ENCODE measurements at regions not wholly inside any gene's neighbourhood (a gene's known extent, or its start where the extent isn't known, plus 50 kb on each side); places are given as distances from the start of the nearest gene placed in this dataset.

GRCh38 chr5:118270526-118270925, 717.8 kb downstream of the DTWD2 start:
- 68 to 77% methylated on average over 1 of the region's 1 CpG for WGBS, 2 donors
- Histone ChIP-seq H3K4me3 (ENCODE audit: low read depth in 1 of 2, low read length in 2 of 2) (no peak overlapping the region), H3K27me3 (ENCODE audit: control insufficient read depth in 1 of 2, insufficient read depth in 2 of 2, low read length in 2 of 2) (no peaks in the 10 kb centered on the region), H3K9me3 (ENCODE audit: control insufficient read depth in 2 of 2, insufficient read depth in 1 of 2, low read depth in 1 of 2, low read length in 1 of 2) (no peaks in the 10 kb centered on the region), H3K4me1 (ENCODE audit: control insufficient read depth in 2 of 2, insufficient read depth in 2 of 2, low read length in 1 of 2) (no peaks in the 10 kb centered on the region), H3K27ac (ENCODE audit: low read depth in 2 of 2, low read length in 1 of 2) (no peak overlapping the region), H3K36me3 (ENCODE audit: control insufficient read depth in 2 of 2, insufficient read depth in 2 of 2, low read length in 1 of 2) (no peaks in the 10 kb centered on the region)

GRCh38 chr5:118258223-118258622, 730.1 kb downstream of the DTWD2 start:
- H3K27ac ChIP-seq (ENCODE audit: low read depth in 2 of 2, low read length in 1 of 2): no peak overlapping the region
- H3K27me3 ChIP-seq (ENCODE audit: control insufficient read depth in 1 of 2, insufficient read depth in 2 of 2, low read length in 2 of 2): no peaks in the 10 kb centered on the region
- no peaks in the 10 kb centered on the region for H3K9me3 ChIP-seq (ENCODE audit: control insufficient read depth in 2 of 2, insufficient read depth in 1 of 2, low read depth in 1 of 2, low read length in 1 of 2)
- H3K4me1 ChIP-seq (ENCODE audit: control insufficient read depth in 2 of 2, insufficient read depth in 2 of 2, low read length in 1 of 2): no peaks in the 10 kb centered on the region
- H3K36me3 ChIP-seq (ENCODE audit: control insufficient read depth in 2 of 2, insufficient read depth in 2 of 2, low read length in 1 of 2): no peaks in the 10 kb centered on the region
- 43 to 75% methylated on average over 1 of the region's 1 CpG for WGBS, 2 donors
- H3K4me3 ChIP-seq (ENCODE audit: low read depth in 1 of 2, low read length in 2 of 2): no peak overlapping the region

- Histone ChIP-seq H3K36me3 (ENCODE audit: control insufficient read depth in 2 of 2, insufficient read depth in 2 of 2, low read length in 1 of 2) (no peaks in the 10 kb centered on the region), H3K4me1 (ENCODE audit: control insufficient read depth in 2 of 2, insufficient read depth in 2 of 2, low read length in 1 of 2) (no peaks in the 10 kb centered on the region), H3K9me3 (ENCODE audit: control insufficient read depth in 2 of 2, insufficient read depth in 1 of 2, low read depth in 1 of 2, low read length in 1 of 2) (no peaks in the 10 kb centered on the region), H3K4me3 (ENCODE audit: low read depth in 1 of 2, low read length in 2 of 2) (no peak overlapping the region), H3K27me3 (ENCODE audit: control insufficient read depth in 1 of 2, insufficient read depth in 2 of 2, low read length in 2 of 2) (no peaks in the 10 kb centered on the region), H3K27ac (ENCODE audit: low read depth in 2 of 2, low read length in 1 of 2) (no peak overlapping the region)
Observed at GRCh38 chr5:118257066-118257465, 731.3 kb downstream of the DTWD2 start.

GRCh38 chr5:118253225-118254061, 734.9 kb downstream of the DTWD2 start:
- H3K27me3 ChIP-seq (ENCODE audit: control insufficient read depth in 1 of 2, insufficient read depth in 2 of 2, low read length in 2 of 2): no peaks in the 10 kb centered on the region
- no peaks in the 10 kb centered on the region for H3K9me3 ChIP-seq (ENCODE audit: control insufficient read depth in 2 of 2, insufficient read depth in 1 of 2, low read depth in 1 of 2, low read length in 1 of 2)
- H3K4me1 ChIP-seq (ENCODE audit: control insufficient read depth in 2 of 2, insufficient read depth in 2 of 2, low read length in 1 of 2): no peaks in the 10 kb centered on the region
- H3K27ac ChIP-seq (ENCODE audit: low read depth in 2 of 2, low read length in 1 of 2): no peak overlapping the region
- no peaks in the 10 kb centered on the region for H3K36me3 ChIP-seq (ENCODE audit: control insufficient read depth in 2 of 2, insufficient read depth in 2 of 2, low read length in 1 of 2)
- H3K4me3 ChIP-seq (ENCODE audit: low read depth in 1 of 2, low read length in 2 of 2): no peak overlapping the region
- 36 to 41% methylated on average over 2 of the region's 2 CpGs for WGBS, 2 donors

GRCh38 chr5:118249386-118249785, 739.0 kb downstream of the DTWD2 start:
- H3K9me3 ChIP-seq (ENCODE audit: control insufficient read depth in 2 of 2, insufficient read depth in 1 of 2, low read depth in 1 of 2, low read length in 1 of 2): peaks cover 0 to 9% of the 10 kb centered on the region in 2 donors
- 74 to 82% methylated on average over 2 of the region's 2 CpGs for WGBS, 2 donors
- H3K4me3 ChIP-seq (ENCODE audit: low read depth in 1 of 2, low read length in 2 of 2): no peak overlapping the region
- H3K4me1 ChIP-seq (ENCODE audit: control insufficient read depth in 2 of 2, insufficient read depth in 2 of 2, low read length in 1 of 2): no peaks in the 10 kb centered on the region
- H3K27me3 ChIP-seq (ENCODE audit: control insufficient read depth in 1 of 2, insufficient read depth in 2 of 2, low read length in 2 of 2): no peaks in the 10 kb centered on the region
- H3K27ac ChIP-seq (ENCODE audit: low read depth in 2 of 2, low read length in 1 of 2): no peak overlapping the region
- H3K36me3 ChIP-seq (ENCODE audit: control insufficient read depth in 2 of 2, insufficient read depth in 2 of 2, low read length in 1 of 2): no peaks in the 10 kb centered on the region

GRCh38 chr5:118247458-118247857, 740.9 kb downstream of the DTWD2 start:
- Histone ChIP-seq H3K27ac (ENCODE audit: low read depth in 2 of 2, low read length in 1 of 2) (no peak overlapping the region), H3K4me3 (ENCODE audit: low read depth in 1 of 2, low read length in 2 of 2) (no peak overlapping the region), H3K36me3 (ENCODE audit: control insufficient read depth in 2 of 2, insufficient read depth in 2 of 2, low read length in 1 of 2) (no peaks in the 10 kb centered on the region), H3K4me1 (ENCODE audit: control insufficient read depth in 2 of 2, insufficient read depth in 2 of 2, low read length in 1 of 2) (no peaks in the 10 kb centered on the region), H3K9me3 (ENCODE audit: control insufficient read depth in 2 of 2, insufficient read depth in 1 of 2, low read depth in 1 of 2, low read length in 1 of 2) (peaks cover 0 to 9% of the 10 kb centered on the region in 2 donors), H3K27me3 (ENCODE audit: control insufficient read depth in 1 of 2, insufficient read depth in 2 of 2, low read length in 2 of 2) (no peaks in the 10 kb centered on the region)
- 75 to 80% methylated on average over 4 of the region's 4 CpGs for WGBS, 2 donors

- 61 to 67% methylated on average over 2 of the region's 2 CpGs for WGBS, 2 donors
- H3K27ac ChIP-seq (ENCODE audit: low read depth in 2 of 2, low read length in 1 of 2): no peak overlapping the region
- H3K9me3 ChIP-seq (ENCODE audit: control insufficient read depth in 2 of 2, insufficient read depth in 1 of 2, low read depth in 1 of 2, low read length in 1 of 2): peaks cover 2 to 9% of the 10 kb centered on the region in 2 donors
- H3K4me1 ChIP-seq (ENCODE audit: control insufficient read depth in 2 of 2, insufficient read depth in 2 of 2, low read length in 1 of 2): no peaks in the 10 kb centered on the region
- H3K36me3 ChIP-seq (ENCODE audit: control insufficient read depth in 2 of 2, insufficient read depth in 2 of 2, low read length in 1 of 2): no peaks in the 10 kb centered on the region
- no peak overlapping the region for H3K4me3 ChIP-seq (ENCODE audit: low read depth in 1 of 2, low read length in 2 of 2)
- no peaks in the 10 kb centered on the region for H3K27me3 ChIP-seq (ENCODE audit: control insufficient read depth in 1 of 2, insufficient read depth in 2 of 2, low read length in 2 of 2)
Observed at GRCh38 chr5:118243613-118244012, 744.7 kb downstream of the DTWD2 start.

GRCh38 chr5:118243068-118243467, 745.3 kb downstream of the DTWD2 start:
- Histone ChIP-seq H3K36me3 (ENCODE audit: control insufficient read depth in 2 of 2, insufficient read depth in 2 of 2, low read length in 1 of 2) (no peaks in the 10 kb centered on the region), H3K27ac (ENCODE audit: low read depth in 2 of 2, low read length in 1 of 2) (no peak overlapping the region), H3K4me3 (ENCODE audit: low read depth in 1 of 2, low read length in 2 of 2) (no peak overlapping the region), H3K27me3 (ENCODE audit: control insufficient read depth in 1 of 2, insufficient read depth in 2 of 2, low read length in 2 of 2) (no peaks in the 10 kb centered on the region), H3K4me1 (ENCODE audit: control insufficient read depth in 2 of 2, insufficient read depth in 2 of 2, low read length in 1 of 2) (no peaks in the 10 kb centered on the region), H3K9me3 (ENCODE audit: control insufficient read depth in 2 of 2, insufficient read depth in 1 of 2, low read depth in 1 of 2, low read length in 1 of 2) (peaks cover 2 to 9% of the 10 kb centered on the region in 2 donors)

GRCh38 chr5:118236108-118236849, 752.1 kb downstream of the DTWD2 start:
- 78 to 84% methylated on average over 2 of the region's 2 CpGs for WGBS, 2 donors
- Histone ChIP-seq H3K27me3 (ENCODE audit: control insufficient read depth in 1 of 2, insufficient read depth in 2 of 2, low read length in 2 of 2) (no peaks in the 10 kb centered on the region), H3K4me1 (ENCODE audit: control insufficient read depth in 2 of 2, insufficient read depth in 2 of 2, low read length in 1 of 2) (no peaks in the 10 kb centered on the region), H3K9me3 (ENCODE audit: control insufficient read depth in 2 of 2, insufficient read depth in 1 of 2, low read depth in 1 of 2, low read length in 1 of 2) (peaks cover 0 to 2% of the 10 kb centered on the region in 2 donors), H3K36me3 (ENCODE audit: control insufficient read depth in 2 of 2, insufficient read depth in 2 of 2, low read length in 1 of 2) (no peaks in the 10 kb centered on the region), H3K27ac (ENCODE audit: low read depth in 2 of 2, low read length in 1 of 2) (no peak overlapping the region), H3K4me3 (ENCODE audit: low read depth in 1 of 2, low read length in 2 of 2) (no peak overlapping the region)

GRCh38 chr5:118233606-118234005, 754.7 kb downstream of the DTWD2 start:
- no peaks in the 10 kb centered on the region for H3K36me3 ChIP-seq (ENCODE audit: control insufficient read depth in 2 of 2, insufficient read depth in 2 of 2, low read length in 1 of 2)
- H3K27ac ChIP-seq (ENCODE audit: low read depth in 2 of 2, low read length in 1 of 2): no peak overlapping the region
- H3K9me3 ChIP-seq (ENCODE audit: control insufficient read depth in 2 of 2, insufficient read depth in 1 of 2, low read depth in 1 of 2, low read length in 1 of 2): no peaks in the 10 kb centered on the region
- H3K4me3 ChIP-seq (ENCODE audit: low read depth in 1 of 2, low read length in 2 of 2): no peak overlapping the region
- no peaks in the 10 kb centered on the region for H3K4me1 ChIP-seq (ENCODE audit: control insufficient read depth in 2 of 2, insufficient read depth in 2 of 2, low read length in 1 of 2)
- 54 to 56% methylated on average over 4 of the region's 4 CpGs for WGBS, 2 donors
- H3K27me3 ChIP-seq (ENCODE audit: control insufficient read depth in 1 of 2, insufficient read depth in 2 of 2, low read length in 2 of 2): no peaks in the 10 kb centered on the region
